ENCODE measurements at regions not wholly inside any gene's neighbourhood (a gene's known extent, or its start where the extent isn't known, plus 50 kb on each side); places are given as distances from the start of the nearest gene placed in this dataset.

DNA sequence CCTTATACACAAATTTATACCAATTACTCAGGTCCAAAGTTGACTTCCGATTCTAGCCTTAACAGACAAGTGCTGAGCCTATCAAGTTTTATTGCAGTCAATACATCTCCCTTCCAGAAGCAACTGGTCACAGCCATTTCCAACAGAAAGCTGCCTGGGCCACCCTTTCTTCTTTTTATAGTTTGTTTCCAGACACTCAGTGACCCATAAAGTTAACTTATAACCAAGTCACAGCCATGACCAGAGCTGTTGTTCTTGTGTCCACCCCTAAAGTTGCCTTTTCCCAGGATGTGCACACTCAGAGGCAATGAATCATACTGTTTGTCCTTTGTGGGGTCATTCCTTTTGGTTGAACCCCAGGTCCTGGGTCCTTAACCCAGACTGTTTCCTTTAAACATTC is 89.9 kb downstream of the CD83 start:
- Mint-ChIP-seq H3K9me3 (no peaks in the 10 kb centered on the region), H3K27me3 (ENCODE audit: low read depth in 3 of 3) (peaks cover 2 to 12% (median 4%) of the 10 kb centered on the region in 3 donors), H3K36me3 (no peaks in the 10 kb centered on the region), H3K4me1 (peaks cover 18 to 21% of the 10 kb centered on the region in 2 donors), H3K4me3 (no peak overlapping the region), H3K27ac (no peak overlapping the region)
- DNase-seq, result no peak

DNA sequence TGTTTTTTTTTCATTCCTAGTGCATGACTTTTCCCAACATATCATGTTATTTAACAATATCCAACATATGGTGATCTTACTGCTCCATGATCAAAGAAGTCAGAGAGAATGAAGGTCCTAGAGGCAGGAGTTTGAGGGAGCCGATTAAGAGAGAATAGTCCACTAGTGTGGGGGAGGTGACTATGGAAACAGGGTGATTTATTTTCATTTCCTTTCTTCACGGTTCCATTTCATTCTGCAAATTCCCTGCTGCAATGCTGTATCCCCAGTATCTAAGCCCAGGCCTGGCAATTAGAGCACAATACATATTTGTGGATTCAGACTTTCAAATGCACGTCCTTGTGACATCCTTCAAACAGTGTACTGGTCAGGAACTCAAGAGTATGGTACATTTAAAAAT is 91.4 kb downstream of the CD83 start:
- peak overlapping the region in 3 of 5 donors; percentile 40 to 83 (median 49) for H3K4me3 Mint-ChIP-seq
- peaks cover 2 to 13% (median 6%) of the 10 kb centered on the region in 3 donors for H3K27me3 Mint-ChIP-seq (ENCODE audit: low read depth in 3 of 3)
- peaks cover 18 to 22% of the 10 kb centered on the region in 2 donors for H3K4me1 Mint-ChIP-seq
- no peak for DNase-seq
- H3K9me3 Mint-ChIP-seq, result no peaks in the 10 kb centered on the region
- H3K36me3 Mint-ChIP-seq, result no peaks in the 10 kb centered on the region
- H3K27ac Mint-ChIP-seq, result peak overlapping the region in 2 of 6 donors; percentile 10 to 56

DNA sequence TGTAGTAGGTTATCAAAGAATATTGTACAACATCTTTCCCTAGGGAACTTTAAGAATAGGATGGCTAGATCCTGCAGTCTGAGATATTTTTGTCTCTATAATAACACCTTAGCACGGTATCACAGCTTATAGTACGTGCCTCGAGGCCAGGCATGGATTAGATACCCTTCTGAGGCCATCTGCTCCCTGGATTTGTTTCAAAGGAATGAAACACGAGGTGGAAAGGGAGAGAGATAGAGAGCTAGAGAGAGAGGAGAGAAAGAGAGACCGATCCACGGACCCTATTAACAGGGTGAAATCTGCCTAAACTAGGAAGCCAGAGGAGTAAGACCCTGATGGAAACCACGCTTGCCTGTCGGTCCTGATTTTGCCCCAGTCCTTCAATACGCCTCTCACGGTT is 92.5 kb downstream of the CD83 start:
- Mint-ChIP-seq H3K4me1 (peaks cover 18 to 22% of the 10 kb centered on the region in 2 donors), H3K4me3 (peak overlapping the region; percentile 76 to 83 (median 79)), H3K9me3 (no peaks in the 10 kb centered on the region), H3K27ac (peak overlapping the region; percentile 23 to 78 (median 58)), H3K36me3 (no peaks in the 10 kb centered on the region), H3K27me3 (ENCODE audit: low read depth in 3 of 3) (peaks cover 2 to 13% (median 6%) of the 10 kb centered on the region in 3 donors)
- peak in 1 of 3 donors; percentile 1 for DNase-seq

DNA sequence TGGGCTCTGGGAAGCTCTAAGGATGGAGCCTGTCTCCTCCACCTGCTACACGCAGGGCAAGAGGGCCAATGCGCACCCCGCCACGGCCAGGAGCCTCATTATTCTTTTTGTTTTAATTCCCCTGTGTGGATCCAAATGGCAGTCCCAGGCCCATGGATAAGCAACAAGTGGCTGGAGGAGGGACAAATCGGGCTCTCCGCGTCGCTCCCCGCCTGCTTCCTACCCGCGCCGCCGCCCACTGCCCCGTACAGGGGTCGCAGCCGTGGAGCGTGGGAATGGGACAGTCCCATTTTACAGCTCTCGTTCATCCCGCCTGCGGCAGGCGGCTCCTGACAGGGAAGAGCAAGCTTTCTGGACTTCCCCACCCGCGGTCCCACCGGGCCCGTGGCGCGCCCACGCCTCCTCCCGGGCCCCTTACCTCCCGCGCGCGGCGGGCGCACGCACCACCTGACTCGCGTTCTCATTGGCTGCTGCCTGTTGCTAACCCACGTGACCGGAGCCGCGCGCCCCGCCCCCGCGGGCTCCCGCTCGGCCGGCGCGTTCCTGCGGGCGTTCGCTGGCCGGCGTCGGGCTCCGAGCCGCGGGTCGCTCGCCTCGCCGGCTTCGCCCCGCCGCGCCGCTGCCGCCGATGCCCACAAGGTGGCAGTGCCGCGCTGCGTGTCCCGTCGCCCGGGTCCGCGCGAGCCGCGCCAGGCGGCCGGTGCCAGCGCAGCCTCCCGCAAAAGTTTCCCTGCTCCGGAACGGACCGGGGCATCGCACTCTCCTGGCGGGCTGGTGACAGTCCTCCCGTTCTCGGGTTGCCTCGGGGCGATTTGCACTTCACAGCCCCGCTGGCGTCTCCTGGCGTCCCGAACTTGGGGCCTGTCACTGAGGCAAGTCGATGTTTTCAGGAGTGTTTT is 93.3 kb downstream of the CD83 start:
- Mint-ChIP-seq H3K27me3 (ENCODE audit: low read depth in 3 of 3) (peaks cover 2 to 13% (median 6%) of the 10 kb centered on the region in 3 donors), H3K4me1 (peaks cover 18 to 22% of the 10 kb centered on the region in 2 donors), H3K27ac (peak overlapping the region; percentile 51 to 81 (median 76)), H3K4me3 (peak overlapping the region; percentile 86 to 91 (median 89)), H3K36me3 (no peaks in the 10 kb centered on the region), H3K9me3 (no peaks in the 10 kb centered on the region)
- DNase-seq, result peak; percentile 94 to 96 (median 95)

DNA sequence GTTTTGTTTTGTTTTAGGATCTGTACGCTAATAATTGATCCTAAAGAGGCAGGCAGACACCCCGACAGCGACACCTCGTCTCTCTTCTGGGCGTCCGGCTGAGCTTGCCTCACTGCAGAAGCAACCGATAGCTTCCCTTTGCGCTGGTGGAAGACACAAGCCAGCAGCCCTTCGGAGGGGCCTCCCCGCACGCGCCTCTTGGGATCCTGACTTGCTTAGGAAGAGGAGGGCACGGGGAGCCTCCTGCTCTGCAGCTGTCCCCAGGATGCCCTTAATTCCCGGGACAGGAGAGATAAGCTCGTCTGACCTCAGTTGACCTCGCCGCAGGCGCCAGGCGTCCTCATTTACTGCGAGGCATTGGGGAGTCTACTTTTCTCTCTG is 94.0 kb downstream of the CD83 start:
- Mint-ChIP-seq H3K27ac (peak overlapping the region; percentile 51 to 81 (median 76)), H3K4me3 (peak overlapping the region; percentile 86 to 91 (median 89)), H3K27me3 (ENCODE audit: low read depth in 3 of 3) (peaks cover 2 to 13% (median 7%) of the 10 kb centered on the region in 3 donors), H3K9me3 (no peaks in the 10 kb centered on the region), H3K4me1 (peaks cover 18 to 22% of the 10 kb centered on the region in 2 donors), H3K36me3 (no peaks in the 10 kb centered on the region)
- no peak for DNase-seq

DNA sequence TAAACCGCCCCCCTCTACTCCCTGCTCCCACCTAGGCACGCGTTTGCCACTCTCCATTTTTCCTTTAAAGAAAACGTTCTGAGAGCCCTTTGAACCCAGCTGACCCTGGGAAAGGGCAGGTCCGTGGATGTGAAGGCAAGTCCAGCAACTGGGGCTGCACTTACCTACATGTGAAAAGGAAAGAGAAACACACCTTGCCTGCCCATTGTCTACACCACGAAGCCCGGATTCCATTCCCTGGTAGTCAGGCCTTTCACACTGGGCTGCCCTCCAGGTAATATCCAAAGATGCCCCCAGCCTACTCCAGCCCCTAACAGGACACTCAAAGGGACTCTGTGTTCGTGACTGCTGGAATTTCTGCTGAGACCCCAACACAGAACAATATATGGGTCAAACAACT is 94.4 kb downstream of the CD83 start:
- Mint-ChIP-seq H3K9me3 (no peaks in the 10 kb centered on the region), H3K4me3 (peak overlapping the region; percentile 86 to 91 (median 89)), H3K27me3 (ENCODE audit: low read depth in 3 of 3) (peaks cover 2 to 13% (median 8%) of the 10 kb centered on the region in 3 donors), H3K36me3 (no peaks in the 10 kb centered on the region), H3K27ac (peak overlapping the region in 4 of 6 donors; percentile 38 to 77 (median 58)), H3K4me1 (peaks cover 18 to 22% of the 10 kb centered on the region in 2 donors)
- no peak for DNase-seq

DNA sequence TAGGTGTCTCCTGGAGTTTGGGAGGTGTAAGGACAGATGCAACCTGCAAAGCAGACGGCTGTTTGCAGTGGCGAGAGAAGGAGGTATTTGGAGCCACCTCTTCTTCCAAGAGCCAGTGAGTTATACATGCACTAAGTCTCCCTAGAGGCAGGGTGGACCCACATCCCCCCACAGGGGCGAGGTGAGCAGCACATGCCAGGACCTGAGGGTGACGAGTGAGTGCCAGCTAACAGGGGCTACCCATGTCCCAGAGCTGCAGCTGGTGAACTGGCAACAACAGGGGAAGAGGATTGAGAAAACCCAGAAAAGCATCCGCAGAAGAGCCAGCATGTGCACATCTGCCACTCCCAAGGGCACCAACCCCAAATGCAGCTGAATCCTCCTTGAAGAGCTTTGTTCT is 95.1 kb downstream of the CD83 start:
- H3K36me3 Mint-ChIP-seq, result no peaks in the 10 kb centered on the region
- DNase-seq, result no peak
- no peak overlapping the region for H3K27ac Mint-ChIP-seq
- H3K9me3 Mint-ChIP-seq, result no peaks in the 10 kb centered on the region
- H3K27me3 Mint-ChIP-seq (ENCODE audit: low read depth in 3 of 3), result peaks cover 2 to 13% (median 8%) of the 10 kb centered on the region in 3 donors
- H3K4me3 Mint-ChIP-seq, result peak overlapping the region in 2 of 5 donors; percentile 89 to 91
- peaks cover 18 to 22% of the 10 kb centered on the region in 2 donors for H3K4me1 Mint-ChIP-seq

DNA sequence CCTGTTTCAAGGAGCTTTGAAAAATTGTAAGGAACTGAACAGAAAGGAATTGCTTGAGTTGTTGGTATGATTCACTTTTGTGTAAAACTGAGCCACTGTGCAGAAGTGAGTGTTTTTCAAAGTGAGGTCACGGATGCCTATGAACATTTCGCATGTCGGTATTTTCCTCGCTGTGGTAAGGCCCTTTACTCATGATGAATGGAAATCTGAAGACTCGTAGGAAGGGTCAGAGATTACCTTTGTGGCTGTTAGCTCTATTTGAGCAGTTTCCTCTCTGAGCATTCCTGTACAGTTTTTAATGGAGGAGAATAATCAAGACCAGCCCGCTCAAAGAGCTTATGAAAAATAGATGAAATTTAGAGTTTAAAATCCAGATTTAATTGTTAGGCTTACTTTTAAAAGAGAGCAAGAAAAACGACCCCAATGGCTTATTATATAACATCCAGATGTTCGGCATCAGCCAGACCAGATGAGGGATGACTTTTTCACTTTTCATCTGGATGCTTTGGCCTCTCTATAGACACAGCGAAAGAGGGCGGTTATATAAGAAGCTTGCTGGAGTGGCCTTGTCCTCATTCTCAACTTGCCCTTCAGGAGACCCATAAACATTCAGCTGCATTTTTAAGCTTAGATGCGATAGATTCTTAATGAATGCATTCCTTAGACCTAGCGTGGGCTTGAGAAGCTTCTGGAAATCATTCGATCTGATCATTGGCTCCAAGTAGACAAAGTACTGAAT is 99.5 kb downstream of the CD83 start:
- Mint-ChIP-seq H3K9me3 (no peaks in the 10 kb centered on the region), H3K27me3 (ENCODE audit: low read depth in 3 of 3) (peaks cover 5 to 6% (median 6%) of the 10 kb centered on the region in 3 donors), H3K4me1 (peaks cover 3 to 4% of the 10 kb centered on the region in 2 donors), H3K36me3 (no peaks in the 10 kb centered on the region), H3K27ac (no peak overlapping the region), H3K4me3 (no peak overlapping the region)
- no peak for DNase-seq

DNA sequence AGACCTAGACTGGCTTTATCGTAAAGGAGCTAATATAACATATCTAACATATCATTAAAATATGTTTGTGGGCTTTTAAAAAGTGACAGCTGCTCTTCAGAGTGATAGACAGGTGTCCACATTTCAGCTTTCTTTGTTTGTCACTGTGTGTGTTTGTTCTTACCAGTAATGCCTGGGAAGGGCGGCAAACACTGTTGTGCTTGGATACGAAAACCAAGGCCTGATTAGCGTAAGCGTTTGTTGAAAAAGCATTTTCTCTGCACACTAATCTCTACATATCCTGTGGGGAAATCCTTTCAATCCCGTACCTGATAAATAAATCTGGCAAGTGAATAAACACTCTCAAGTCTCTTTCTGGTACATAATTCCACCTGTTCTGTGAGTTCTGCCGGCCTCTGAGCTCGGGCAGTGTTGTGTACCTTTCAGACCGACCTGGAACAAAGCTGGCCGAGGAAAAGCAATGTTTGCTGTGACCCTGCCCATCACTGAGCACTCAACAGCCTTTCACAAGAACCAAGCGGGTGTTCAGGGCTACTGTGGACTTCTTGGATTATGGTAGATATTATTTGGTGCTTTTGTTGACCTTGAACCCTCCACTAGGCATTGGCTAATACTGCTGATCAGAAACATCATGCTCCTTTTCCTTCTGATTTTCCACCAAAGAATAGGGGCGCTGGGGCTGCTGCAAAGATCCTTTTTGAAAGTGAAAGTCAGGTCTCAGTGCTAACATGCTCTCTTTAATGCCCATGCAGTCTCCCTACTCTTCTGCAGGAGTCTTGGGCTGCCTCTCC is 100.4 kb downstream of the CD83 start:
- Mint-ChIP-seq H3K27ac (no peak overlapping the region), H3K36me3 (no peaks in the 10 kb centered on the region), H3K4me3 (no peak overlapping the region), H3K9me3 (no peaks in the 10 kb centered on the region), H3K4me1 (no peaks in the 10 kb centered on the region), H3K27me3 (ENCODE audit: low read depth in 3 of 3) (peaks cover 4 to 5% (median 4%) of the 10 kb centered on the region in 3 donors)
- no peak for DNase-seq

DNA sequence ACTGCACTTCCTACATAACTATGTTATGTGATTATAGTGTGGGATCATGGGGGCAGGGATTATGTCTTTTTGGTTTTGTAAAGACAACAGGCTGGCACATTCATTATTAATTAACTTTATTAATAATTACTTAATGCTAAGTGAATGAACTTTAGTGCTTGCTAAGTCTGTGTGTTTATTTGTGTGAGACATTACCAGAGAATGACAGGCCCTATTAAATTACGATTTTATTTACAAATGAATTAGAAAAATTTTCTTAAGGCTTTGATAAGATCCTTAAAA is 100.9 kb downstream of the CD83 start:
- no peaks in the 10 kb centered on the region for H3K36me3 Mint-ChIP-seq
- no peaks in the 10 kb centered on the region for H3K4me1 Mint-ChIP-seq
- peaks cover 4 to 5% (median 4%) of the 10 kb centered on the region in 3 donors for H3K27me3 Mint-ChIP-seq (ENCODE audit: low read depth in 3 of 3)
- H3K9me3 Mint-ChIP-seq, result no peaks in the 10 kb centered on the region
- H3K4me3 Mint-ChIP-seq, result no peak overlapping the region
- no peak for DNase-seq
- H3K27ac Mint-ChIP-seq, result no peak overlapping the region

DNA sequence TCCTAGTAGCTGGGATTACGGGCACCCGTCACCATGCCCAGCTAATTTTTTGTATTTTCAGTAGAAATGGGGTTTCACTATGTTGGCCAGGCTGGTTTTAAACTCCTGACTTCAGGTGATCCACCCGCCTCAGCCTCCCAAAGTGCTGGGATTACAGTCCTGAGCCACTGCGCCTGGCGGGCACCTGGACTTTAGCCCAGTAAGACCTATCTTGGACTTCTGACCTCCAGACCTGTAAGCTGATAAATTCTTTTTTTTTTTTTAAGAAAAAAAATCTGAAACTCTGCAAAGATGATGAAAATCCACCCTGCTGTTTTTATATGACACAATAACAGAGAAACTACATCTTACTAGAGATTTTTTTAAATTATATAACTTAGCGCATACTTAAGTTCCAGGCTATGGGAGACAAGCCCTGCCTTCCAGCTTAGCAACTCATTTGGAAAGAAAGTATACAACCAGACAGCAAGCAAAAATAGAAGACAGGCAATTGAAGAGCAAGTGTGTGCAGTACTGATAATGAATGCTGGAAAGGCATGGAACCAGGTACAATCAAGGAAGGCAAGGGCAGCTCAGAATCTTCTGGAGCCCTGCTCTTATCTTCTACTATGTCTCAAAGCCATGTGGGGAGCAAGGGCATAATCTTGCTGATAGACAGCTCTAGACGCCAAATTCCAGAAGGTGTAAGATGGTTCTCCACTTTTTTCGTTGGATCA is 104.2 kb downstream of the CD83 start:
- peaks cover 0 to 2% (median 0%) of the 10 kb centered on the region in 6 donors for H3K9me3 Mint-ChIP-seq
- peaks cover 2 to 6% (median 5%) of the 10 kb centered on the region in 3 donors for H3K27me3 Mint-ChIP-seq (ENCODE audit: low read depth in 3 of 3)
- no peak overlapping the region for H3K4me3 Mint-ChIP-seq
- DNase-seq, result no peak
- H3K4me1 Mint-ChIP-seq, result no peaks in the 10 kb centered on the region
- H3K27ac Mint-ChIP-seq, result no peak overlapping the region
- H3K36me3 Mint-ChIP-seq, result no peaks in the 10 kb centered on the region

DNA sequence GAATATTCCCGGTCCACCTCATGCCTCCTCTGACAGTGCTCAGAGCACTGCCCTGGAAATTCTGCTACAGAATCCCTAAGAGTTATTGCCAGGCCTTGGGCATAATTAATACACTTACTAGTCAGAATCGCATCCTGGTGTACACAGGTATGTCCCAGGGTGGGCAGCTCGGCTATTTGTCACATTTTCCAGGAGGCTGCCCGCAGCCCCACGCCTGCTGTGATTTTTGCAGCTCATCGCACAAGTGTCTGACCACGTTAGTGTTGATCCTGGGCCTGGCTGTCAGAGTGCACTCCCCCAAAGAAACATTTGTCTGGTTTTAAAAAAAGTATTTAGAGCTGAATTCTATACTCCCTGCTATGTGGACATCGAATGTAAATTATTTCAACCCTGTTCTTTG is 105.4 kb downstream of the CD83 start:
- Mint-ChIP-seq H3K9me3 (peaks cover 0 to 2% (median 0%) of the 10 kb centered on the region in 6 donors), H3K4me3 (no peak overlapping the region), H3K27ac (no peak overlapping the region), H3K36me3 (no peaks in the 10 kb centered on the region), H3K4me1 (no peaks in the 10 kb centered on the region), H3K27me3 (ENCODE audit: low read depth in 3 of 3) (peaks cover under 1 to 6% (median 5%) of the 10 kb centered on the region in 3 donors)
- DNase-seq, result no peak

Measured in immature natural killer cell (primary cell).